Right atrium auricular region (tissue), 2 donors: ENCODE measurements at regions not wholly inside any gene's neighbourhood (a gene's known extent, or its start where the extent isn't known, plus 50 kb on each side); places are given as distances from the start of the nearest gene placed in this dataset.

Source experiments
- DNase-seq: peaks from one replicate; pipeline ENCODE4 v3.0.0-alpha.2; 2019; ENCODE audit warnings: low spot score
- H3K27ac ChIP-seq, 2 donors: fragments of 200-600 bp; sonication (generic); 1 replicate in 1 of 2; 2 replicates in 1 of 2; pipeline ENCODE4 v1.5.1; 2016 to 2019
- H3K27me3 ChIP-seq, 2 donors: fragments of 200-600 bp; sonication (generic); one replicate each; pipeline versions ENCODE4 v1.5.1 to v1.6.0; 2017 to 2019
- H3K36me3 ChIP-seq: fragments of 200-600 bp; sonication (generic); one replicate; pipeline ENCODE4 v1.5.1; 2016
- H3K4me1 ChIP-seq, 2 donors: fragments of 200-600 bp; sonication (generic); one replicate each; pipeline versions ENCODE4 v1.5.1 to v1.6.0; 2017 to 2019
- H3K4me3 ChIP-seq, 2 donors: fragments of 200-600 bp; sonication (generic); 1 replicate in 1 of 2; 2 replicates in 1 of 2; pipeline ENCODE4 v1.5.1; 2017 to 2019; ENCODE audit warnings: mild to moderate bottlenecking in 1 of 2, moderate library complexity in 1 of 2
- H3K9me3 ChIP-seq, 2 donors: fragments of 200-600 bp; sonication (generic); one replicate each; pipeline ENCODE4 v1.5.1; 2019
- CTCF ChIP-seq, 2 donors: fragments of 200-600 bp; sonication (generic); IDR thresholded peaks; one replicate each; pipeline ENCODE4 v1.5.1; 2019; ENCODE audit warnings: antibody characterized with exemption in 2 of 2

GRCh38 chr3:73214846-73215245 is 153.4 kb downstream of the EBLN2 start:
- no peaks in the 10 kb centered on the region for H3K9me3 ChIP-seq
- no peak overlapping the region for H3K27ac ChIP-seq
- no peaks in the 10 kb centered on the region for H3K4me1 ChIP-seq
- H3K27me3 ChIP-seq, result no peaks in the 10 kb centered on the region
- no peak overlapping the region for H3K4me3 ChIP-seq
- no peak for DNase-seq
- H3K36me3 ChIP-seq, result no peaks in the 10 kb centered on the region
- TF ChIP-seq CTCF (IDR thresholded peaks at IDR 0.05), result no peak

- Histone ChIP-seq H3K27me3 (no peaks in the 10 kb centered on the region), H3K36me3 (no peaks in the 10 kb centered on the region), H3K4me3 (no peak overlapping the region), H3K4me1 (no peaks in the 10 kb centered on the region), H3K27ac (no peak overlapping the region), H3K9me3 (no peaks in the 10 kb centered on the region)
- no peak for DNase-seq
- no peak for TF ChIP-seq CTCF (IDR thresholded peaks at IDR 0.05)
Observed at GRCh38 chr3:73215281-73215680, 153.8 kb downstream of the EBLN2 start.

DNA sequence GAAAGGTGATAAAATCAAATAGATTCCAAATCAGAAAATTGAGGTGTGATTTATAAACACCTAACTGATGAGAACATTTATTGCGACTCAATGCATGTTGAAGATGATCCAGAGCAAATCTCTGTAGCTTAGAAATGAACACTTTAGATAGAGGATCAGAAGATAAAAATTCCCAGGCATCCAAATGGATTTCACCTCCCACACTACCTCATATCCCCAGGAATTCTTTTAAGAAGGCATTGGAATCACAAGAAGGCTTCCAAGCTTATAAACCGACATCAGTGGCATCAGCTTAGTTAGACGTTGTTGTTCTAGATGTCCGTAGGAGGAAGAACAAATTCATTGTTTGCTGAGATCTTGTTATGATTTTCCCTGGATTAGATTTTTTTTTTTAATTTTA is 154.4 kb downstream of the EBLN2 start:
- Histone ChIP-seq H3K4me3 (no peak overlapping the region), H3K9me3 (no peaks in the 10 kb centered on the region), H3K27me3 (no peaks in the 10 kb centered on the region), H3K27ac (no peak overlapping the region), H3K4me1 (no peaks in the 10 kb centered on the region), H3K36me3 (no peaks in the 10 kb centered on the region)
- DNase-seq, result no peak
- no peak for TF ChIP-seq CTCF (IDR thresholded peaks at IDR 0.05)

DNA sequence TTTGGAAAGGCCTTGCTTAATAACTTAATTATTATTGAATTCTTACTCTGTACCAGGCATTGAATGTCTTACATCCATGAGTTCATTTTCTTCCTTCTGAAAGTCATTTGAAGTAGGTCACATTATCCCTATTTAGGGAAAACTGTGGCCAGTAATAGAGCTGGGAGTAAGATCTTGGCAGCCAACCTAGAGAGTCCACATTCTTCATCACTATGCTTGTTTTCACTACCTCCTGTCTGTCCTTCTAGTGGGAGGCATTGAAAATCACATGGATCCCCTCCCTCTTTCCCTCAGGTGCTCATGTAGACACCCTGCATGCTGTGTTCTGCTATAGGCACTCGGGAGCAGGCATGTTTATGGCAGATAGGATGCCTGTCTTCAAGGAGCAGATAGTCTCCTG is 154.9 kb downstream of the EBLN2 start:
- no peak for TF ChIP-seq CTCF (IDR thresholded peaks at IDR 0.05)
- Histone ChIP-seq H3K27ac (no peak overlapping the region), H3K4me3 (no peak overlapping the region), H3K9me3 (no peaks in the 10 kb centered on the region), H3K4me1 (no peaks in the 10 kb centered on the region), H3K36me3 (no peaks in the 10 kb centered on the region), H3K27me3 (no peaks in the 10 kb centered on the region)
- DNase-seq, result no peak

GRCh38 chr3:73222126-73222525 is 160.7 kb downstream of the EBLN2 start:
- no peak for DNase-seq
- no peak for TF ChIP-seq CTCF (IDR thresholded peaks at IDR 0.05)
- no peaks in the 10 kb centered on the region for H3K36me3 ChIP-seq
- H3K27ac ChIP-seq, result no peak overlapping the region
- no peaks in the 10 kb centered on the region for H3K27me3 ChIP-seq
- H3K4me1 ChIP-seq, result no peaks in the 10 kb centered on the region
- H3K4me3 ChIP-seq, result no peak overlapping the region
- H3K9me3 ChIP-seq, result no peaks in the 10 kb centered on the region

DNA sequence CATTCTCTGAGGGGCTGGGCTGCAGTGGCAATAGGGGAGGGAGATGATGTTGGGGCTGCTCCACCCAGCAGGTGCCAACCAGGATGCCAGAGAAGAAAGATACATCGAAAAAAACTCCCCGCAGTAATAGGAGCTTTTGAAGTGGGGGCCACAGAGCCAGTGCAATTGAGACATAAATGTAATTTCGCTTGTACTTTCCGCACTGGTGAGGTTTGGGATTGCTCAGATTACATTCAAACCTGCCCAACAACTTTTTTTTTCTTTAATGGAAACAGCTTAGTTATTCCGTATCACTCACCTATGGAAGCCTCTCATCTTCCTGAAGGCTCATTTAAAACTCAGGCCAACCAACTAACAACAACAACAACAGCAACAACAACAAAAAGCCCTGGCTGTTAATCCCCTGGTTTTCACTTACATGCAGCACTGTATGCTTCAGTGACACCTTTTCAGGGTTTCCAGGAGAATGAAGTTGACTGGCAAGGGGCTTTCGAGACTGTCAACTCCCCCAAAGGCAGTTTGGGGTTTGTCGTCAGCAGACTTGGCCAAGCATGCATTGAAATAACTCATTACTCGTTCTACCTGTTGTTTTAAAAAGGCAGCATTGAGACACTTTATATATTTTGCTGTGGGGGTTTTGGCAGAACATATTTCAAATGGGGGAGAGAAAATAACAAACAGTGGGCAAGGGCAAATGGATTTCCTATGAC is 163.8 kb downstream of the EBLN2 start:
- H3K4me1 ChIP-seq, result no peaks in the 10 kb centered on the region

More for the DNA sequence above, 163.8 kb downstream of the EBLN2 start:
- Histone ChIP-seq H3K27me3 (no peaks in the 10 kb centered on the region), H3K36me3 (no peaks in the 10 kb centered on the region), H3K9me3 (no peaks in the 10 kb centered on the region), H3K4me3 (no peak overlapping the region), H3K27ac (no peak overlapping the region)
- DNase-seq, result no peak
- TF ChIP-seq CTCF (IDR thresholded peaks at IDR 0.05), result no peak
